ENCODE measurements at regions not wholly inside any gene's neighbourhood (a gene's known extent, or its start where the extent isn't known, plus 50 kb on each side); places are given as distances from the start of the nearest gene placed in this dataset.

DNA sequence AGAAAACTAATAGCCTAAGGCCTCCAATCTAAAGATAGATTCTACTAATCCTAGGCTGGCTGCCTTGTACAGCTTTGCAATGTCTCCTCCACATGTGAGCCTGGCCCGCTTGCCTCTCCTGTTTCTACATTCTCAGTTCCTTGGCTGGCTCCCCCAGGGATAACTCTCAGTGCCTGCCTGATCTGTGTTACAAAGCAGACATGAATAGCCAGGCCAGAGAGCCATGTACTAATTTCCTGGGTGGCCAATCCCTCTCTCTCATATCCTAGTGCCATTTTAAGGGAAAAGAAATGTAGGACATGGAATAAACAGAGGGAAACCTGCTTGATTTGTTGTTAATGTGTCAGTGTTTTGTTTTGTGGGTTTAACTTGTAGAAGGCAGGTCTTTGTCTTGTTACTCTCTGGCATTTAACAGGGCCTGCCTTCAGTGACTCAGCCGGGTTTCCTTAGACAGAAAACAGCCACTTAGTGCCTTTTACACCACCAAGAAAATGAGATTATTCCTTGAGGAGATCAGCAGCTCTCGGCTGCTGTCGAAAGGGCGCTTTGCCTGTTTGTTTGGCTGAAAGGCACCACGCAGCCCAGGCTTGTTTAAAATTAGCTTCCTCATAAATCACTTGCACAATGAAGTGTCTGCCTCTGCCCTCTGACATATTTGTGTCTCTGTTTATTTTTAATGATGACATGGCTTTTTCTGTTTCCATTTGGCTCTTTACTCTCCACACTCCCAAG is 702.7 kb downstream of the MAFB start:
- no peaks in the 10 kb centered on the region for H3K9me2 ChIP-seq (replicated peaks; ENCODE audit: low read depth, low read length)
- H3K4me2 ChIP-seq (ENCODE audit: low read depth, low read length, poor library complexity, severe bottlenecking), result no peak overlapping the region
- no peak overlapping the region for H3K9ac ChIP-seq (ENCODE audit: low read depth, low read length, poor library complexity, severe bottlenecking)
- no peaks in the 10 kb centered on the region for H3K4me1 ChIP-seq (ENCODE audit: insufficient read depth, low read length, poor library complexity, severe bottlenecking)
- no peak overlapping the region for H3K4me3 ChIP-seq (ENCODE audit: low read length, poor library complexity, severe bottlenecking)
- no peak for TF ChIP-seq EZH2phosphoT487 (IDR thresholded peaks at IDR 0.05; ENCODE audit: borderline replicate concordance)
- TF ChIP-seq, protein P1, sequence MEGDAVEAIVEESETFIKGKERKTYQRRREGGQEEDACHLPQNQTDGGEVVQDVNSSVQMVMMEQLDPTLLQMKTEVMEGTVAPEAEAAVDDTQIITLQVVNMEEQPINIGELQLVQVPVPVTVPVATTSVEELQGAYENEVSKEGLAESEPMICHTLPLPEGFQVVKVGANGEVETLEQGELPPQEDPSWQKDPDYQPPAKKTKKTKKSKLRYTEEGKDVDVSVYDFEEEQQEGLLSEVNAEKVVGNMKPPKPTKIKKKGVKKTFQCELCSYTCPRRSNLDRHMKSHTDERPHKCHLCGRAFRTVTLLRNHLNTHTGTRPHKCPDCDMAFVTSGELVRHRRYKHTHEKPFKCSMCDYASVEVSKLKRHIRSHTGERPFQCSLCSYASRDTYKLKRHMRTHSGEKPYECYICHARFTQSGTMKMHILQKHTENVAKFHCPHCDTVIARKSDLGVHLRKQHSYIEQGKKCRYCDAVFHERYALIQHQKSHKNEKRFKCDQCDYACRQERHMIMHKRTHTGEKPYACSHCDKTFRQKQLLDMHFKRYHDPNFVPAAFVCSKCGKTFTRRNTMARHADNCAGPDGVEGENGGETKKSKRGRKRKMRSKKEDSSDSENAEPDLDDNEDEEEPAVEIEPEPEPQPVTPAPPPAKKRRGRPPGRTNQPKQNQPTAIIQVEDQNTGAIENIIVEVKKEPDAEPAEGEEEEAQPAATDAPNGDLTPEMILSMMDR (conservative IDR thresholded peaks at IDR 0.05; ENCODE audit: low read length), result no peak
- H4K20me1 ChIP-seq (ENCODE audit: insufficient read depth, low read length, poor library complexity, severe bottlenecking), result no peaks in the 10 kb centered on the region
- no peaks in the 10 kb centered on the region for H3K27me3 ChIP-seq (ENCODE audit: insufficient read depth, low read length, poor library complexity, severe bottlenecking)
- H3K36me3 ChIP-seq (ENCODE audit: insufficient read depth, low read length), result no peaks in the 10 kb centered on the region
- H3K9me3 ChIP-seq (ENCODE audit: insufficient read depth, low read depth, low read length), result no peaks in the 10 kb centered on the region
- no peak overlapping the region for H2AFZ ChIP-seq (ENCODE audit: low read length)
- no peaks in the 10 kb centered on the region for H3K79me2 ChIP-seq (ENCODE audit: insufficient read depth, low read length)
- H3F3A ChIP-seq (ENCODE audit: low read depth), result no peaks in the 10 kb centered on the region

DNA sequence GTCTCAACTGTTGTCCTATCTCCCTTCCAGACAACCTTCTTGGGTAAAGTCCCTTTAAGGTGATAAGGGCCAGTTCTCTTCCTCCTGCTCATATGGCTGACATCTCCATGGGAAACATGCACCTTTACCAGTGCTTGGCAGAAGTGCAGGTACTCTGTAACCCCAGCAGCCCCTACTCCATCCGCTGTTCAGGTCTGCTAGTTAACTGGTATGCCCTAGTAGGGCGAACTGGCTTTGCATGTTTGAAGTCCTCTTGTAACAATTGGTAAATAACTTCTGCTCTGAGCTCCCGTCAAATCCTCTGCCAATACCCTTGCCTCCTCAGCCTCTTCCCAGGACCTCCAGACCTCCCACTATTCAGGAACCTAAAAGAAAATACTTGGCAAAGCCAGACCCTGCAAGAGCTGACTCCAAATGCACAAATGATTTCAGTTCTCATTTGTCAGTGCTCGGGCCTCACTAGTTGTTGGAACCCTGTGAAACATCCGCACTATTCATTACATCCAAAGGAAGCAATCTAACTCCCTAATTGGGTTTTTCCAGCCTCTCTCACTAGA is 703.7 kb downstream of the MAFB start:
- Histone ChIP-seq H3K9me3 (ENCODE audit: insufficient read depth, low read depth, low read length) (no peaks in the 10 kb centered on the region), H3K9me2 (replicated peaks; ENCODE audit: low read depth, low read length) (no peaks in the 10 kb centered on the region), H3K4me1 (ENCODE audit: insufficient read depth, low read length, poor library complexity, severe bottlenecking) (no peaks in the 10 kb centered on the region), H3K9ac (ENCODE audit: low read depth, low read length, poor library complexity, severe bottlenecking) (no peak overlapping the region), H3K4me3 (ENCODE audit: low read length, poor library complexity, severe bottlenecking) (no peak overlapping the region), H4K20me1 (ENCODE audit: insufficient read depth, low read length, poor library complexity, severe bottlenecking) (no peaks in the 10 kb centered on the region), H3F3A (ENCODE audit: low read depth) (no peaks in the 10 kb centered on the region), H3K27me3 (ENCODE audit: insufficient read depth, low read length, poor library complexity, severe bottlenecking) (no peaks in the 10 kb centered on the region), H3K4me2 (ENCODE audit: low read depth, low read length, poor library complexity, severe bottlenecking) (no peak overlapping the region), H3K79me2 (ENCODE audit: insufficient read depth, low read length) (no peaks in the 10 kb centered on the region), H3K36me3 (ENCODE audit: insufficient read depth, low read length) (no peaks in the 10 kb centered on the region), H2AFZ (ENCODE audit: low read length) (no peak overlapping the region)
- TF ChIP-seq, protein P1 (conservative IDR thresholded peaks at IDR 0.05; ENCODE audit: low read length), result no peak
- TF ChIP-seq EZH2phosphoT487 (IDR thresholded peaks at IDR 0.05; ENCODE audit: borderline replicate concordance), result no peak

DNA sequence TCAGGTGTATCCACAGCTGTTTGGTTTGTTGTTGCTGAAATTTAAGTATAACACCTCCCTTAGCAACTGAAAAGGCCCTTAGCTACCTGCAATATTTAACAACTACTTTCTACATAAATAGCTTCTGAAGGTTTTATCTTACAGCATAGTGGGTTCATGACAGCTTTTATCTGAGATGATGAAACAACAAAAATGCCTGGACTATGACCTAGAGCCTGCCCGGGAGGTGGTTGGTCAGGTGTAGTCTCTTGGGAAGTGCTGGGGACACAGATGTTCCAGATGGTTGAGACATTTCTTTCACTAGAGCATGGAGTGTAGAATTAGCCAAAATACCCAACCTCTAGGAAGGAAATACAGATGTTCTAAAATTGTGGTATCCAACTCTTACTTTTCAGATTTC is 705.4 kb downstream of the MAFB start:
- no peaks in the 10 kb centered on the region for H3F3A ChIP-seq (ENCODE audit: low read depth)
- TF ChIP-seq, protein P1 (conservative IDR thresholded peaks at IDR 0.05; ENCODE audit: low read length), result no peak
- TF ChIP-seq EZH2phosphoT487 (IDR thresholded peaks at IDR 0.05; ENCODE audit: borderline replicate concordance), result no peak
- H3K4me3 ChIP-seq (ENCODE audit: low read length, poor library complexity, severe bottlenecking), result no peak overlapping the region
- no peaks in the 10 kb centered on the region for H3K4me1 ChIP-seq (ENCODE audit: insufficient read depth, low read length, poor library complexity, severe bottlenecking)
- no peaks in the 10 kb centered on the region for H4K20me1 ChIP-seq (ENCODE audit: insufficient read depth, low read length, poor library complexity, severe bottlenecking)
- H2AFZ ChIP-seq (ENCODE audit: low read length), result no peak overlapping the region
- H3K36me3 ChIP-seq (ENCODE audit: insufficient read depth, low read length), result no peaks in the 10 kb centered on the region
- no peaks in the 10 kb centered on the region for H3K9me3 ChIP-seq (ENCODE audit: insufficient read depth, low read depth, low read length)
- no peaks in the 10 kb centered on the region for H3K9me2 ChIP-seq (replicated peaks; ENCODE audit: low read depth, low read length)
- H3K9ac ChIP-seq (ENCODE audit: low read depth, low read length, poor library complexity, severe bottlenecking), result no peak overlapping the region
- H3K4me2 ChIP-seq (ENCODE audit: low read depth, low read length, poor library complexity, severe bottlenecking), result no peak overlapping the region
- no peaks in the 10 kb centered on the region for H3K79me2 ChIP-seq (ENCODE audit: insufficient read depth, low read length)
- no peaks in the 10 kb centered on the region for H3K27me3 ChIP-seq (ENCODE audit: insufficient read depth, low read length, poor library complexity, severe bottlenecking)
